BJ (cell line): ENCODE measurements at regions not wholly inside any gene's neighbourhood (a gene's known extent, or its start where the extent isn't known, plus 50 kb on each side); places are given as distances from the start of the nearest gene placed in this dataset.

ENCODE experiments used
- CTCF ChIA-PET: fragments of 350-600 bp; formaldehyde crosslinking; extraction: SDS; loops from one replicate; lab custom pipeline; 2021; ENCODE audit warnings: antibody characterized with exemption, inconsistent platforms; lab: Yijun Ruan, JAX
- POLR2A ChIA-PET: fragments of 300-600 bp; sonication (Branson Sonifier 250); formaldehyde crosslinking; extraction: SDS; loops from one replicate; lab custom pipeline; 2021; ENCODE audit warnings: antibody characterized with exemption; lab: Charles Lee
- DNase-seq: peaks from one replicate; pipeline ENCODE4 v3.0.0-alpha.2; 2011; ENCODE audit warnings: low read depth
- H3K27me3 ChIP-seq: 2 replicates; pipeline ENCODE4 v1.6.0; 2011; ENCODE audit warnings: low read length; ENCODE audit not compliant: control insufficient read depth, insufficient read depth
- H3K36me3 ChIP-seq: 2 replicates; pipeline ENCODE4 v1.5.1; 2011; ENCODE audit warnings: low read length; ENCODE audit not compliant: control insufficient read depth, insufficient read depth
- H3K4me3 ChIP-seq: 2 replicates; pipeline ENCODE4 v1.5.1; 2011; ENCODE audit warnings: low read depth, mild to moderate bottlenecking, control low read depth, low read length
- TF ChIP-seq, protein P1 (sequence below): IDR thresholded peaks from 2 replicates; pipeline ENCODE4 v1.5.1; 2011; ENCODE audit warnings: low read depth, mild to moderate bottlenecking, control low read depth, inconsistent platforms, low read length, moderate library complexity; ENCODE audit not compliant: insufficient read depth

DNA sequence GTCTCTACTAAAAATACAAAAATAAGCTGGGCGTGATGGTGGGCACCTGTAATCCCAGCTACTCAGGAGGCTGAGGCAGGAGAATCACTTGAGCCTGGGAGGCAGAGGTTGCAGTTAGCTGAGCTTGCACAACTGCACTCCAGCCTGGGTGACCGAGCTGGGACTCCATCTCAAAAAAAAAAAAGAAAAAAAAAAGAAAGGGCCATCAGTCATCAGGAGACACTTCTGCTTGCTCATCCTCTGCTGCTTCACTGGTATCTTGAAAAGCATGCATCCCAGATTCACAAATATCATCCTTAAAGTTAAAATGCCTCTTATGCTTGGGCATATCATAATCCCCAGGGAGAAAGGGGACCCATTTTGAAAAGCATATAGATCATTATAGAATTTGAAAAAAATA is 176.6 kb upstream of the NR2F2 start:
- DNase-seq: no peak
- ChIA-PET POLR2A (no interaction called here), CTCF (interaction anchor here (1.2 kb wide), 1 partner anchor 12 kb away, joined by 3 read pairs; no protein-coding TSS in a partner anchor)
- no peak overlapping the region for H3K4me3 ChIP-seq
- H3K27me3 ChIP-seq: no peaks in the 10 kb centered on the region
- TF ChIP-seq, protein P1, sequence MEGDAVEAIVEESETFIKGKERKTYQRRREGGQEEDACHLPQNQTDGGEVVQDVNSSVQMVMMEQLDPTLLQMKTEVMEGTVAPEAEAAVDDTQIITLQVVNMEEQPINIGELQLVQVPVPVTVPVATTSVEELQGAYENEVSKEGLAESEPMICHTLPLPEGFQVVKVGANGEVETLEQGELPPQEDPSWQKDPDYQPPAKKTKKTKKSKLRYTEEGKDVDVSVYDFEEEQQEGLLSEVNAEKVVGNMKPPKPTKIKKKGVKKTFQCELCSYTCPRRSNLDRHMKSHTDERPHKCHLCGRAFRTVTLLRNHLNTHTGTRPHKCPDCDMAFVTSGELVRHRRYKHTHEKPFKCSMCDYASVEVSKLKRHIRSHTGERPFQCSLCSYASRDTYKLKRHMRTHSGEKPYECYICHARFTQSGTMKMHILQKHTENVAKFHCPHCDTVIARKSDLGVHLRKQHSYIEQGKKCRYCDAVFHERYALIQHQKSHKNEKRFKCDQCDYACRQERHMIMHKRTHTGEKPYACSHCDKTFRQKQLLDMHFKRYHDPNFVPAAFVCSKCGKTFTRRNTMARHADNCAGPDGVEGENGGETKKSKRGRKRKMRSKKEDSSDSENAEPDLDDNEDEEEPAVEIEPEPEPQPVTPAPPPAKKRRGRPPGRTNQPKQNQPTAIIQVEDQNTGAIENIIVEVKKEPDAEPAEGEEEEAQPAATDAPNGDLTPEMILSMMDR: no peak
- no peaks in the 10 kb centered on the region for H3K36me3 ChIP-seq

DNA sequence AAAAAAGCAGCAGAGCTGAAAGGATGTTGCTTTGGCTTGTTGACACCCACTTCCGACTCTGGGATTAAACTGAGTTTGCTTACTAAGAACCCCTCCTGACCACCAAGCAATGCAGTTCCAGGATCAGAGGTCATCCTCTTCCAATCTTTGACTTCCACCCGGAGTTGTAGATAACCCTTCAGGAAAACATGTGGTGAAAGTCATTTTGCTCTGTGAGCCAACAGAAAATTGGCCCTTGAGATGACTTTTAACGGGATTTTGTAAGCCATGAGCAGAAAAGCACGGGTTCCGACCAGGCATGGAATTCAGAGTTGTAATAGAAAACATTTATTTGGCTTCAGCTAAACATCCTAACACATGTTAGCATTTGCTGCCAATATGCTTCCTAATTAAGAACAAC is 171.6 kb upstream of the NR2F2 start:
- Histone ChIP-seq H3K4me3 (no peak overlapping the region), H3K27me3 (no peaks in the 10 kb centered on the region), H3K36me3 (no peaks in the 10 kb centered on the region)
- TF ChIP-seq, protein P1: no peak
- ChIA-PET POLR2A (no interaction called here), CTCF (interaction anchor here (0.6 kb wide), 1 partner anchor 33 kb away, joined by 3 read pairs; no protein-coding TSS in a partner anchor)
- DNase-seq: no peak

DNA sequence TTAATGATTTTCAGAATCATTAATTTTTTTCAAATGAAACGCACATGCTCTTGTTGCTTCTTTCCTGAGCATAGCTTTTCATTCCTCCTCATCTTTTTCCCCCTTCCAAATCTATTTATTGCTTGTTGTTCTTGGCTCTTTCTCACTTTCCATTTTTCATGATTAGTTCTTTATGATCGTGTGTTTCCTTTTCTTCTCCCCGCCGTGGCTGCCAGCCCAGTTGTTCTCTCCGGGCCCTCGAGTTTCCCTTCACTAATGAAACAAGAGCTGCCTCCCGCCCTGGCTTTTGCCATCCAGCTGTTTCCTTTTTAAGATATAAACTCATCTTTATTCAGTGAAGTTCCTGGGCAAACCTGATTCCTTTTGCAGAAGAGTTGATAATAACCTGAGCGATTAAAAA is 170.2 kb upstream of the NR2F2 start:
- Histone ChIP-seq H3K27me3 (no peaks in the 10 kb centered on the region), H3K36me3 (no peaks in the 10 kb centered on the region), H3K4me3 (no peak overlapping the region)
- ChIA-PET CTCF (interaction anchor here (0.8 kb wide), 1 partner anchor 12 kb away, joined by 3 read pairs; no protein-coding TSS in a partner anchor), POLR2A (interaction anchor here (0.9 kb wide), 1 partner anchor 133 kb away, joined by 11 read pairs; no protein-coding TSS in a partner anchor)
- TF ChIP-seq, protein P1: no peak
- no peak for DNase-seq

DNA sequence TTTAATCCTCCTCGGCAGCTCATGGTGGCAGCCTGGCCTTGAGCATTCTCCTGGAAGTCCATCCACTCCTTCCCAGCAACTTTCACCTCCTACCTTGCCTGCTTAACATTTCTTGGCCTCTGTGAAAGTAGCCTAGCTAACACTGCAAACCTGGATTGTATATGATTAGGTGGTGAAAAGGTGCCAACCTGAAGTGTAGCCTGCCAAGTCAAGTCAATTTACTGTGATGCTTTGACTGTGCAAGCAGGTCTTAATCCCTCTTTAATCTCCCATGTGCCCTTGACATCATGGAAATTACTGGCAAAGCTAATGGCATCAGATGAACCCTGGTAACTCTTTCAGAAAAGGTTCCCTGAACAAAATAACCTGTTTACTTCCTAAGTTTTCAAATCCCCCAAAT is 169.7 kb upstream of the NR2F2 start:
- H3K36me3 ChIP-seq: no peaks in the 10 kb centered on the region
- POLR2A ChIA-PET: interaction anchor here (0.9 kb wide), 1 partner anchor 132 kb away, joined by 11 read pairs; no protein-coding TSS in a partner anchor

DNA sequence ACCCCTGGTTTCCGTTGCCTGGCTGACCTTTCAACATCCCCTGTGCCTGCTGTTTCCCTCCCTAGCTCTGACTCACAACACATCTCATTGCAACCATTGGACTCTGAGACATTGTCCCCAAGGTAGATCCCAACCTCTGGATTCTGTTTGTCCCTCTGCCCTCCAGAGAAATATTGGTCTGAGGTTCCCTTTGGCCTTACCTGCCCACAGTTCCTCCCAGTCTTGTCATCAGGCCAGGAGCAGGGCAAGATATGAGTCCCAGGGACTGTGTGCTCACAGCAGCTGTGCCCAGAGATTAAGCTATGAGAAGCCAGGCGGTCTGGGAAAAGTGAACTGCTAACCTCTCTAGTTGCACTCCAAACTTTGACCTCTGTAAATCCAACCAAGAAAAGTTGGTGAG is 168.2 kb upstream of the NR2F2 start:
- TF ChIP-seq, protein P1: no peak
- no peak for DNase-seq
- CTCF ChIA-PET: no interaction called here
- Histone ChIP-seq H3K27me3 (no peaks in the 10 kb centered on the region), H3K4me3 (no peak overlapping the region), H3K36me3 (no peaks in the 10 kb centered on the region)
- POLR2A ChIA-PET: no interaction called here

More for the DNA sequence above, 169.7 kb upstream of the NR2F2 start:
- Histone ChIP-seq H3K27me3 (no peaks in the 10 kb centered on the region), H3K4me3 (no peak overlapping the region)
- CTCF ChIA-PET: no interaction called here
- TF ChIP-seq, protein P1: no peak
- no peak for DNase-seq
